OCI-LY1 (cell line): ENCODE measurements at regions not wholly inside any gene's neighbourhood (a gene's known extent, or its start where the extent isn't known, plus 50 kb on each side); places are given as distances from the start of the nearest gene placed in this dataset.

ENCODE experiments used
- CTCF ChIP-seq: fragments of 200-600 bp; sonication (generic), shearing (Covaris generic); IDR thresholded peaks from 2 replicates; pipeline ENCODE4 v1.5.1; 2017; ENCODE audit warnings: mild to moderate bottlenecking, antibody characterized with exemption, low read length, moderate library complexity, mixed read lengths
- EZH2 ChIP-seq: fragments of 200-600 bp; sonication (generic), shearing (Covaris generic); IDR thresholded peaks from 2 replicates; pipeline ENCODE4 v1.8.0; 2017; ENCODE audit warnings: borderline replicate concordance, mixed run types, mild to moderate bottlenecking, antibody characterized with exemption, low read length, moderate library complexity, mixed read lengths

DNA sequence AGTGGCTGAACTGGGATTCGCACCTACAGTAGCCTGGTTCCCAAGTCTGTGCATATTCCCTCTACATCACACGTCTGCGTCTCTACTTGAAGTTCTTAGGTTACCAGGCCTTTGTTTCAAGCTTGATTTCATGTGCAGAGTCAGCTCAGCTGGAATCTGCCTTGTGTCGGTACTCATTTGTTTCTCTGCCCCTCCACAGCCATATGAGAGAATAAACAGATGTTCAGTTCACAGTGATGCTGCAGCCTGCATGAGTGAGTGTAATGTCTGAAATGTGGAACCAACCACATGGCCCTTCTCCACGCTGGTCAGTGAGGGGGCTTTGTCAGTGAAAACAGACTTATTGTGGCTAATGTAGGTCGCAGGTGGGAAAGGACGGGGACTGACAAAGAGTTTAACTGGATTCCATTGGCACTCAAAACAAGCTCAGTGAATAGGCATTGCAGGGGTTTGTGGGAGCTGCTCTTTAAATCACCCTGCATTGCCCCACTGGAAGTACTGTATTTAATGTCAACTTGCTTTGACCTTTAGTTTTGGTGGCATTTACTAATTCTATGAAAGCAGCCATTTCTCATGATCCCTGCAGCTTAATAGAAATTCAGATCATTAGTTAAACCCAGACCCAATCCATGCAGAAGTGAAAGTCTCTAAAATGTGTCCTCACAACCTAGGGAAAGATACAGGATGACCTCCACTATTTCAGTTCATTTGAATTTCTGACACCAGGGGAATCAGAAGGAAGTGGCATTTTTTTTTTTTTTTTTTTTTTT lies 136.4 kb upstream of the FAM78B start:
- no peak for TF ChIP-seq CTCF
- no peak for TF ChIP-seq EZH2
